Right ventricle myocardium superior (tissue), 1 donor: ENCODE measurements at regions not wholly inside any gene's neighbourhood (a gene's known extent, or its start where the extent isn't known, plus 50 kb on each side); places are given as distances from the start of the nearest gene placed in this dataset.
A peak's percentile ranks its signal among the peaks of the same experiment; 100 is the strongest.

Experiments
- ATAC-seq: fragments of 200-7000 bp; cut with Tn5 transposase; one replicate; pipeline ENCODE4 v1.9.1; 2020; ENCODE audit warnings: mild to moderate bottlenecking; ENCODE audit not compliant: poor library complexity
- DNase-seq: peaks from one replicate; pipeline ENCODE4 v3.0.0-alpha.2; 2020
- intact Hi-C: fragments of 100-400 bp; cut with DNase I; formaldehyde crosslinking; loops from one replicate; pipeline ENCODE4 v1.11.2; 2022
- donor health status: DM: no; HTN: yes; CAD: no; lungs with severe emphysema.

DNA sequence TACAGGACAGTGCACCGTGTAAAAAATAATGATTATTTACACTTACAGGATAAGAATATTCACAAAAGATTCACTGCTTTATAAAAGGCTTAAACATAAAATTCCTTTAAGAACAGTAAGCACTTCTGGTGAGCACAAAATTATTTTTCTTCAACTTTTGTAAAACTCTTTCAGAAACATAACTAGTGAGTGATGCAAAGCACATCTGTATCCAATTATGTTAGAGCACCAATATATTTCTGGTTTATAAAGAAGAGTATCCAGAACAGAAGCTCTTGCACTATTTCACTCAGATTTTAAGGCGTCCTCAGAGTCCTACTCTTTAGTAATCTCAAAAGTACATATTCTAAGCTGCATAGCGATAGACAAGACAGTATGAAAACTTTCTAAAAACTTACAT lies 276.0 kb downstream of the C4orf33 start:
- ATAC-seq: no peak
- DNase-seq: no peak
- intact Hi-C loops: no loop called here

GRCh38 chr4:129377131-129377845 lies 281.3 kb downstream of the C4orf33 start:
- ATAC-seq: no peak
- intact Hi-C loops: no loop called here
- DNase-seq: no peak

DNA sequence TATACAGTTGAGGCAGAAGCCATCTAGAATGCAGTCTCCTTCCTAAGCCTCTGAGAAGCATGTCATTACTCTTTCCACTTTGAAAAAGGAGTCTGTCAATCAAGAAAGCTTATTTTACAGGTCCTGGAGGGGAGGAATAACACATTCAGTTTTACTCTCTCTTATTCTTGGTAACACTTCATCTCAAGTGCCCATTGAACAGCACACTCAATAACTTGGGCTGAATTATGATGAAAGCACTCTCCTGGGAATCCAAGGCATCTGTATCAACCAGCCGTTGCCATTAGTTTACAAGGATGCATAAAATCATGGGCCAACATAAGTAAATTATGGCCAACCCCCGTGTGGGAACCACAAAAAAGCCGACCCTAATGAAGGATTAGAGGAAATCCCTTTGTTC lies 282.4 kb downstream of the C4orf33 start:
- no peak for ATAC-seq
- intact Hi-C loops: no loop called here

GRCh38 chr4:129379429-129379828 lies 283.5 kb downstream of the C4orf33 start:
- no peak for DNase-seq
- intact Hi-C loops: no loop called here
- no peak for ATAC-seq

More for the DNA sequence above, 282.4 kb downstream of the C4orf33 start:
- DNase-seq: no peak

DNA sequence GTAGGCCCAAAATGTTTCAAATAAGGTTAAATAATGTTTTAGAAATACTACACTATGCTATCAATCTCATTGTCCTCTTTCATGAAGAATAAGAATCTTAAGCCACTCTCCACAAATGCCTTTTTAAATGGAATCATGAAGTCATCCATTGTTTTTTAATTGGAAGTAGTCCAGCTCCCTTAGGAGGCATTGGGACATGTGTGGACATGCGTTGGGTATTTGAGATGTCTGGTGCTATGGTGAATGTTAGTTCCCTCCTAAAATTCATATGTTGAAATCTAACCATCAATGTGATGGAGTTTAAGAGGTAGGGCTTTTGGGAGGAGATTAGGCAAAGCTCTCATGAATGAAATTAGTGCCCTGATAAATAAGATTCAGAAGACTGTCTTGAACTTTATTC lies 289.0 kb downstream of the C4orf33 start:
- DNase-seq (no peak), ATAC-seq (no peak)
- intact Hi-C loops: no loop called here

DNA sequence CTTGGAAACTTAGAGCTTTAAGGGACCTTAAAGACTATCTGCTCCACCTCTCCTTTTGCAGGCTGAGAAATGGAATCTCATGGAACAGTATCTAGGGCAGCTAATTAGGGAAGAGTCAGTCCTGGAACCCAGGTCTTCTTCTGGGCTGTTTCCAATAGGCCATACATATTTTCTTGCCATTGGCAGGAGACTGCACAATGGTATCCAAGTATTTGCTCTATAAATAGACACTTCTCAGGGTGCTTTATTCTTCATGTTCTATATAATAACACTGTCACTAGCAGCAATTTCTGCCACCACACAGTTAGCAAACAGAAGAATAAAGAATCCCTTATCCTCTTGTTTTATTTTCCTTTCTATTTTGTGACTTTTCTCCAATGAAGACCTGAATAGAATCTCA lies 291.7 kb downstream of the C4orf33 start:
- intact Hi-C loops: no loop called here
- ATAC-seq (no peak), DNase-seq (no peak)

GRCh38 chr4:129393976-129394375 lies 298.0 kb downstream of the C4orf33 start:
- intact Hi-C loops: no loop called here
- no peak for DNase-seq
- ATAC-seq: no peak

GRCh38 chr4:129394635-129395034 lies 298.7 kb downstream of the C4orf33 start:
- ATAC-seq (no peak), DNase-seq (no peak)
- intact Hi-C loops: no loop called here

DNA sequence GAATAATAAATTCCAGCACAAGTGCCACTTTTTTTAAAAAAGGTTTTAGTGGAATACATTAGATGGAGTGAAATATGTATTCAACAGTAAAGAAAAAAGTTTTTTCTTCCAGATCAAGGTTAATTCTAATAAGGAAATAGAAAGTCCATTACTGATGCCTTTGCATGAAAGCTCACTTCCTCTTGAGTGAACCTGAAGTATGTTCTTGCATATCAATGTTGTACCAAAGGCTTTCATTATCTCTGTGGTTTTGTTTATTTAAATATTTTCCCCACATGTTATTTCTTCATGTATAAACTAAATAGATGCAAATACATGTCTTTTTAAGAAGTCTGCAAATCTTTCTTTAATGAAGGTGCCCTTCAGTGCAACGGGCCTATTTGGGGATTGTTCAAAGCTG lies 307.9 kb downstream of the C4orf33 start:
- DNase-seq (no peak), ATAC-seq (no peak)
- intact Hi-C loops: no loop called here

DNA sequence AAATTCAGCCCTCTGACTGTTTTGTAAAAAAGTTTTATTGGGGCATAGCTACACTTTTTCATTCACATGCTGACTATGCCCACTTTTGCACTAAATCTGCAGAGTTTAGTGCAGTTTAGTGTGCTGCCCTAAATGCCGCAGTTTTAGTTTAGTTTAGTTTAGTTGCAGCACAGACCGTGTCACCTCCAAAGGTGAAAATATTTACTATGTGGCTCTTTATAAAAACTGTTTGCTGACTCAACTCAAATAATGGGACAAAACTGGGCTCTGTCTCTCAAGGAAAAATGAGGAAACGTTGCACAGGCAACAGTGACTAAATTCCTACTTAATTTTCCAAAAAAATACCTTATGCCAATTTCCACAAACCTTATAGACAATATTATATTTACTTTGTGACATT lies 314.2 kb downstream of the C4orf33 start:
- no peak for ATAC-seq
- intact Hi-C loops: no loop called here
- no peak for DNase-seq

DNA sequence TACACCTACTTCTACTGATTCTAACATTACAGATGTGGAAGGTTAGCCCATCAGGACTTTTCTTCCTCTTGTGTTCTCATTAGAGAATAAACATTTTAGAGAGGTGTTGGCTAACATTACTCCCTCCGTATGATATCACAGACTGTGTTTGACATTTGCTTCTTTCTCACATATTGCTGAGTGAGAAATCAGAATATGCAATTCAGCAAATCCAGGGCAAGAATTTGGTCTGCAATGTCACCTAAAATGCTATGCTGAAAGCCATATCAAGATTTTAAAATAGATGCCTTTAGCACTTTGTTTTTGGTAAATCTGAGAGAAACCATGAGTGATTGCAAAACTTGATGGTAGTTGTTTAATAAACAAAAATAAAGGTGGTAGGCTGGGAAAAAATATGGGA lies 319.1 kb downstream of the C4orf33 start:
- intact Hi-C loops: no loop called here
- DNase-seq (no peak), ATAC-seq (no peak)

DNA sequence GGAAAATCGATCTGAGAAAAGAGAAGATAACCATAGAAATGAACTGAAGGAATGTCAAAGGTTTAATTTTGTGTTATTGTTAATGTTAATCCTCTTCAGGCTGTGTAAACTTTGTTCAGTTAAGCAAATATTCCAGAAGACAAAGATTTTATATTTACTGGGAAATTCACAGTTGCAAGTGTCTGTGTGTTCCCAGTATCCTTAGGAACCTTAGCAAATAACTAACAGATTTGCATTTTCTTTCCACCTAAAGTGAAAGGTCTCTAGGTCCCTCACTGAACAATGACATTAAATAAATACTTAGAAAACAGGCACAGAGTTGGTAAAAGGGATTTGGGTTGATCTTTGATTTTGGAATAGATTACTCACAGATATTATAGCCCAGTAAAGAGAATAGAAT lies 324.7 kb downstream of the C4orf33 start:
- DNase-seq: no peak
- intact Hi-C loops: no loop called here
- no peak for ATAC-seq

GRCh38 chr4:129422277-129422676 lies 326.3 kb downstream of the C4orf33 start:
- intact Hi-C loops: no loop called here
- no peak for ATAC-seq
- DNase-seq: no peak

GRCh38 chr4:129428454-129428853 lies 332.5 kb downstream of the C4orf33 start:
- DNase-seq: no peak
- ATAC-seq: no peak
- intact Hi-C loops: no loop called here

DNA sequence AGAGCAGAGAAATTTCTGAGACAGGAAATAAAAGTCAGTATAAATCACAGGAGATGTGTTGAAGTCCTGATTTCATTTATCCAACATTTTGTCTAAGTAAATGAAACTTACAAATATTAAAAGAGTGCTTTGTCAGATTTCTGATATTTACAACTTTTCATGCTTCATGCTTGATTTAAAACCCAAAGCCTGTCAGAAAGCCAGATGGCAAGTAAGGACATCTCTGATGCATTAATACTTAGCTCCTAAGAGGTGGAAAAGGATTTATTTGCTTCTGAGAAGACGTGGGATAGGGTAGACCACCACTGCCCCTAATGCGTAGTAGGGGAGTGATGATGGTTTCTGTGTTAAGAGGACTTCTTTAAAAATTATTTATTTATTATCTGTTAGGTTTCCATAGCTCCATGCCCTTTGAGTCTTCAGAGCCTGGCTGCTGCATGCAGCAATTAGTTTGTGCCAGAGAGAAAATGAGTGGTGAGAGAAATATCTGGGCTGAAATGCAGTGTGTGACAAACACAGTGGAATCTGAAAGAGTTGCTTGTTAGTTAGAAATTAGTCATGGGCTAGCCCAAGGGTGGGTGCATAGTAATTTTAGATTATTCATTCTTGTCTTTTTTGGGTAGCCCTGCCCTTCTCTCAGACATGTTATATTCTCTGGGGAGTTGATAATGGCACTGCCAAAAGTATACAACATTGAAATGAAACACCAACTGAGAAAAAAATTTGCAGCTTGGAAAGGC lies 333.8 kb downstream of the C4orf33 start:
- ATAC-seq (no peak), DNase-seq (no peak)
- intact Hi-C loops: no loop called here

DNA sequence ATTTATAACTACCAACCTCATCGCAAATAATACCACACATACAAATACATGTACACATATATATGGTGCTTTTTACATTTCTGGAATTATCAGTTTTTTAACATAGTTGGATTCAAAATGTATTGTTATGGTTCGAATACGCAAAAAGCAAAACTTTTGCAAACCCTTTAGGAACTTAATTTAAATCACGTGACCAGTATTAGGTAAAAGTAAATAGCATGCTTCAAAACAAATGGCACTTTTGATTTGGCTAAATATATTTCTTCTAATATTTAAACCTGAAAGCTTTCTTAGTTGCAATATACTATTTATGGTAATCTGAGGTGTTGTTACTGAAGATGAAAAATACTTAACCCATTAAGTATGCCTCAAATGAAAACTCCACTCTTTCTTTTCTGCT lies 341.4 kb downstream of the C4orf33 start:
- intact Hi-C loops: no loop called here
- ATAC-seq (no peak), DNase-seq (no peak)

DNA sequence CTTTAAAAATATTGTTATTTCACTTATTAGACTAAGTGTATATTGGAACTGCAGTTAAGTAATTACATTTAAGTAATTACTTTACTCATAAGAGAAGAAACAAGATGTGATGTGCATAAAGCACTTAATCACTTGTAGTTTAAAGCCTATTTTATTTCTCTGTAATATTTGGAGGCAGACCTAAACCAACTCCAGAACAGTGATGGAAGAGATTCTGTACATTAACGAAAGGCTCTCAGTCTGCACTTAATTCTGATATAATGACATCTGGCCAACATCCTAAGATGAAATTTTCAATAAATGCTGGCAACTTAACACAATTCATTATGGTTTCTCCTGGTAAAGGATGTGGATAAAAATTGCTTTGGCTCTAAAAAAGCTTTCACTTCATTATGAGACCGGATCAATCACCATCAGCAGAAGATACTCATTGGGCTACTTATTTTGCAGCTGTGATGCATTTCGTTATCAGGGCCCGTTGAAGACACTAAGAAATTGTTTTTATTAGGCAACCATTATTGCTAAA lies 342.6 kb downstream of the C4orf33 start:
- DNase-seq (no peak), ATAC-seq (no peak)
- intact Hi-C loops: no loop called here

DNA sequence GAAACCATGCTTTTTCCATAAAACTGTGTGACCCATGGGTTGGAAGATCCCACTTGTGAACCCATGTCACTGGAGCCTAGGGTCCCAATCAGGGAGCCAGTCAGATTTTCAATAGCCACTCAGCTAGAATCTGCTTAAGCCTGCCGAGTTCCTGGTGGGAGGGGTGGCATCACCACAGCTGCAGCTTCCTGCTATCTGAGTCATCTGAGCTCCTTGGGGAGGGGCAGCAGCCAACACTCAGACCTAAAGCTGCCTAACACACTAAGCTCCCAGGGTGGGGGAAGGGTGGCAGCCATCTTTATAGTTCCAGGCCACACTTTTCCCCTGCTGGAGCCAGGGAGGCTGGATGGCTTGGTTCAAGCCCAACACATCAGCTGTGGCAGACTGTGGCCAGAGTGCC lies 350.1 kb downstream of the C4orf33 start:
- peak; percentile 35 for DNase-seq
- intact Hi-C loops: no loop called here

DNA sequence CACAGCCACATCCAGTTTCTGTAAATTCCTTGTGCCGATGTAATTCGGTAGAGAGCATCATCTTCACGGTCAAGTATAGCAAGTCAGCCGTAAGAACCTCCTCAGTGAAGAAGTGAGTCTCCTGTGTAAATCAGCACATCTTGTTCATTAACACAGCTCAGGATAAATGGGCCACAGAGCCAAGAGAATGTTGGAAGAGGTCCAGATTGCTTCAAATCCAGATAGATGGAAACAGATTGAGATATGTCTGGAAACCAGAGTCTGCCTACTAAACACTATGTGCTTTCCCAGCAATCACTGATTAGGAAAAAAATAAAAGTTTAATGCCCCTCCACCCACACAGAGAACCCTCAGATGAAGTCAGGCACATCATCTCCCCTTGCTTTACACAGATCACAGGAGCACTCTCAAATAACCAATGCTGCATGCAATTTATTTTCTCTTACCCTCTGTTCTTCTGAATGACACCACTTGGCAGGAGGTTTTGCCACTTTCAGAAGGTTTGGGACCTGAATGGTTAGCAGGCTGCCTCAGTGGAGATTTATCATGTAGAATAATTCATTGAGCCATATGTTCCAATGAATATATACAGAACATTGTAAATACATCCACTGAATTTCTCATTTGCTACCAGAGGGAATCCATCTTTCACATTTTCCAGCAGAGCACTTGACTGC lies 357.7 kb downstream of the C4orf33 start:
- intact Hi-C loops: no loop called here
- ATAC-seq: no peak

More for the DNA sequence above, 350.1 kb downstream of the C4orf33 start:
- ATAC-seq: no peak

GRCh38 chr4:129455482-129455881 lies 359.5 kb downstream of the C4orf33 start:
- intact Hi-C loops: no loop called here

More for the DNA sequence above, 357.7 kb downstream of the C4orf33 start:
- no peak for DNase-seq

More at GRCh38 chr4:129455482-129455881, 359.5 kb downstream of the C4orf33 start:
- DNase-seq: no peak
- no peak for ATAC-seq
